Mesodermal cell (in vitro differentiated cells): ENCODE measurements at regions not wholly inside any gene's neighbourhood (a gene's known extent, or its start where the extent isn't known, plus 50 kb on each side); places are given as distances from the start of the nearest gene placed in this dataset.
A peak's percentile ranks its signal among the peaks of the same experiment; 100 is the strongest.

ENCODE experiments used
- H3K27ac ChIP-seq: 2 replicates; pipeline ENCODE4 v1.7.0; 2013; ENCODE audit warnings: mild to moderate bottlenecking, low read depth, low read length, moderate library complexity; ENCODE audit not compliant: severe bottlenecking
- H3K36me3 ChIP-seq: 2 replicates; pipeline ENCODE4 v1.7.1; 2013; ENCODE audit warnings: mild to moderate bottlenecking, low read length, moderate library complexity; ENCODE audit not compliant: control insufficient read depth, insufficient read depth
- H3K4me1 ChIP-seq: one replicate; pipeline ENCODE4 v1.7.1; 2013; ENCODE audit warnings: mild to moderate bottlenecking, low read length; ENCODE audit not compliant: insufficient read depth, control insufficient read depth, poor library complexity, severe bottlenecking
- H3K4me3 ChIP-seq: 2 replicates; pipeline ENCODE4 v1.7.0; 2013; ENCODE audit warnings: low read length, control low read depth, mild to moderate bottlenecking; ENCODE audit not compliant: insufficient read depth, poor library complexity, severe bottlenecking; ENCODE audit errors: extremely low read depth
- H3K9me3 ChIP-seq: 2 replicates; pipeline ENCODE4 v1.7.1; 2013; ENCODE audit warnings: mild to moderate bottlenecking, low read length, moderate library complexity; ENCODE audit not compliant: control insufficient read depth
- WGBS, 2 experiments: methylation state at CpG; one replicate each; pipeline ENCODE4 v1.1.5; 2013; ENCODE audit warnings: missing lambda C conversion rate in 2 of 2; ENCODE audit not compliant: insufficient coverage in 2 of 2; 5-methylcytosine and 5-hydroxymethylcytosine counted together

DNA sequence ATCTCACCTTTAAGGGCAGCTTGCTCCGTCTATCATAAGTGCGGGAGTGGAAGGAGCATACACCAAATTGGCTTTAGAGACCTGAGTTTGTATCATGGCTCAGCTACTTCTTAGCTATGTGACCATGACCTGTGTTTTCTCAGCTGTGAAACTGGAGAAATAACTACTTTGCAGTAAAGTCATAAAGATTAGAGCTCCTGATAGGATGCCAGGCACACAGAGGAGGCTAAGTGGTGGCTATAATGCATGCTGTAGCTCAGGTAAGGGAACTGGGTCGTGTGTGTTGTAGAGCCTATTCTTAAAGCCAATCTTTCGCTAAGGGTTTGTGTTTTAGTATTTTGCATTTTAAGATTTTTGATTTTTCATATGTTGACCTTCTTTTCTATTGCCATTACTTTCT lies 451.5 kb upstream of the MAN1A1 start:
- no peak overlapping the region for H3K27ac ChIP-seq
- WGBS, 2 experiments = 94 to 100% methylated on average over 2 of the region's 4 CpGs
- H3K4me1 ChIP-seq = no peaks in the 10 kb centered on the region
- H3K4me3 ChIP-seq = no peak overlapping the region
- no peaks in the 10 kb centered on the region for H3K9me3 ChIP-seq
- H3K36me3 ChIP-seq = no peaks in the 10 kb centered on the region

DNA sequence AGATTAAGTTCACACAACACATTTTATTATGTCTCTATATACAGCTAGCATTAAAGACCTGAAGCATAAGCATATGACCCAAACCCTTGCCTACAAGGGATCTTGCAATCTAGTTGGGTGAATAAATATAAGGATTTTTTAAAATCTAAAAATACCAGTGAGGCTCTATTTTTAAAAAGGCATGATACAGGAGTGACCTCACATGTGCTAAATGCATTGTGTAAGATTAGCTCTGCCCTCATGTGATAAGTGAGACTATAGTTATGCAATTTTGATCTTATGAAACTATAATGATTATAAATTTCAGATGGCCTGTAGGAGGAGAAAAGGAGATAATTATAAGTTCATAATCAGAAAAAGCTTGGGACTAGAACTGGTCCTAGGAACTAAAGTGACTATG lies 451.0 kb upstream of the MAN1A1 start:
- no peaks in the 10 kb centered on the region for H3K36me3 ChIP-seq
- H3K4me3 ChIP-seq = no peak overlapping the region
- no peaks in the 10 kb centered on the region for H3K4me1 ChIP-seq
- no peak overlapping the region for H3K27ac ChIP-seq
- H3K9me3 ChIP-seq = no peaks in the 10 kb centered on the region

DNA sequence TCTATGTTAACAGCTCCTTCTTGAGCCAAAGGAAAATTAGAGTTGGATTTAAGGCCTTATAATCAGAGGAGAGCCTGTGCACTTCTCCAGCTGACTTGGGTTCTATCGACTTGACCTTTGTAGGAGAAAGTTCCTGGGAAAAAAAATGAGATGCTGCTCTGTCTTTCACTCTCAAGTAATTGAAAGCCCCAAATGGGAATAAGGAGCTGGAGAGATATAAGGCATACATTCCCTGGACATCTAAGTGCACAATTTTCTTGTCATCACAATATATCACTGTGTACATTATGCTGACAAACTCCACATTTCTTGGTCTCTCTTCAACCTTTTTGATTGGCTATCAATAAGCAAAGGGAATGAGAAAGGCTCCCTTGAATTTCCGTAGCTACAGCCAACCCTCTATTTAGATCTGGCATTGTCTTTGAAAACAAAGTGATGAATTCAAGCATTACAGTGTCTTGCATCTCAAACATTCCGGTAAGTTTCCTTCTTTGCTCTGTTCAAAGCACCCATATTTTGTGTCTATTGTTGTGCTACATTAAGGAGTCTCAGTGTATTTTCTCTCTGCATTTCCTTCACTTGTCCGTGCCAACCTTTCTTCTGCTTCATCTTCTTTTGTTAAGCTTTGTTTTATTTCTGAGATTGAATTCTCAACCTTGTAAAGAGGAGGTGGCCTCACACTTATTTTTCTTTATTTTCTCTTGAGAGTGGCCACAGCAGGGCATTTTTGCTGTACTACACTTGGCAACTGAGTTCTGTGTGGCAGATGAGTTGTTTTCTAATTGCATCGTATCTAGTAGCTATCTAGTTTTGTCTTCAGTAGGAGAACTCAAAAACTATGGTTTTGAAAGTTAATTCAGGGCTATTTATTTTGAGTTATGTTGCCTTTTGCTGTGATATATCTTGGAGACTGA lies 450.3 kb upstream of the MAN1A1 start:
- 74 to 75% methylated on average over 2 to 3 of the region's 5 CpGs for WGBS, 2 experiments
- H3K36me3 ChIP-seq = no peaks in the 10 kb centered on the region
- H3K4me1 ChIP-seq = no peaks in the 10 kb centered on the region
- peak overlapping the region; percentile 6 for H3K27ac ChIP-seq
- no peak overlapping the region for H3K4me3 ChIP-seq
- no peaks in the 10 kb centered on the region for H3K9me3 ChIP-seq

DNA sequence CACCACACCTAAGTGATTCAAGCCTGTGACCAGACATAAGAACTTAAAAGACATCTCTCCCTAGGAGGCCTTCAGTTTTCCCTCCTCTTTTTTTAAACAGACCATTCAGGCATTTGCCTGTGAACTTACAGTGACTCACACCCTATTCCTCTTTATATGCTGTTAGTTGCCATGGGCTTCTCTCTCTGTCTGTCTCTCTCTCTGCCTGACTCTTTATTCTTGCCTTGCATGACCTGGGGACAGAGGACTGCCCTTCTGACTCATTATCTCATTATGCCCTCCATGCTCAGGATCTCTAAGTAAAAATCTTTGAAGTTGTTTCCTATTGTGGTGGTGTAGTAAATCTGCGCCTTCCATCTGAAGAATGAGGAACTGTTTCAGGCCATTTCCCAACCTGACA lies 442.2 kb upstream of the MAN1A1 start:
- no peaks in the 10 kb centered on the region for H3K4me1 ChIP-seq
- no peak overlapping the region for H3K4me3 ChIP-seq
- H3K27ac ChIP-seq = peak overlapping the region; percentile 25
- no peaks in the 10 kb centered on the region for H3K36me3 ChIP-seq
- no CpG with 5 or more reads among the region's 1 CpG for WGBS, 2 experiments
- H3K9me3 ChIP-seq = no peaks in the 10 kb centered on the region

DNA sequence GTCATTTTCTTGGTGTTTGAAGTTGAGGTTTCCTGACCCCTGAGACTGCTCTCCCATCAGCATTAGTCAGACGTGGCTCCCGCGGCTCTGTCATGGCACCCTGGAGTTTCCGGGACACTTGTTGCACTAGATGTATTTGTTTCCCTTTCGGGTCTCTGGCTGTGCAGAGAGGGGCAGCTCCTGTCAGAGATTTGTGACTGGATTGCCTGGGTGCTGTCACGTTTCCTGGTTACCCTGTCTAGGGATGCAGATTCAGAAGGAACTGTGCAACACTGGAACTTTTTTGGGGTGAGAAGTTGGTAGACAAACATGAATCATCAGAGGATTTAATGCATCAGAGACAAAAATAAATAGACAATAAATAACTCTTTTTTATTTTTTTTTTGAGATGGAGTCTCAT lies 431.8 kb upstream of the MAN1A1 start:
- Histone ChIP-seq H3K4me1 (no peaks in the 10 kb centered on the region), H3K27ac (no peak overlapping the region), H3K36me3 (no peaks in the 10 kb centered on the region), H3K4me3 (no peak overlapping the region), H3K9me3 (no peaks in the 10 kb centered on the region)
- WGBS, 2 experiments = 70 to 82% methylated on average over 4 to 5 of the region's 6 CpGs

DNA sequence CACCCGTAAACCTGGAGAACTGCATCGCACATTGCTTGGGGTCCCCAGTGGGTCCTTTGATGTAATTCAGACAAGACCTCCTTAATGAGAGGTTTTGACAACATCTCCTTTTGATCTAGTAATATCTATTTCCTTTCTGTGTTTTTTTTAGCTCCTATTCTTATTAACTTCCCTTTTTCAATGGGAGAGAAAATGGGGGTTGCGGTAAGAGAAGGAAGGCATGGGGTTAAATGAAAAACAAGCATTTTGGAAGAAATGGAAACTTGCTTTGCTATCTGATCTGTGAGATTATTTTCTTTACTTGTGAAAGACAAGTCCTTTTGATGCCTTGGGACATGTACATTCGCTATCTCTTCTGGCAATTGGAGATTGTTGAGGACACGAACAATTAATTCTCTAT lies 418.6 kb upstream of the MAN1A1 start:
- 89 to 90% methylated on average over 3 of the region's 5 CpGs for WGBS, 2 experiments
- H3K4me3 ChIP-seq = no peak overlapping the region
- H3K27ac ChIP-seq = no peak overlapping the region
- H3K36me3 ChIP-seq = no peaks in the 10 kb centered on the region
- no peaks in the 10 kb centered on the region for H3K4me1 ChIP-seq
- H3K9me3 ChIP-seq = peaks cover 3% of the 10 kb centered on the region

DNA sequence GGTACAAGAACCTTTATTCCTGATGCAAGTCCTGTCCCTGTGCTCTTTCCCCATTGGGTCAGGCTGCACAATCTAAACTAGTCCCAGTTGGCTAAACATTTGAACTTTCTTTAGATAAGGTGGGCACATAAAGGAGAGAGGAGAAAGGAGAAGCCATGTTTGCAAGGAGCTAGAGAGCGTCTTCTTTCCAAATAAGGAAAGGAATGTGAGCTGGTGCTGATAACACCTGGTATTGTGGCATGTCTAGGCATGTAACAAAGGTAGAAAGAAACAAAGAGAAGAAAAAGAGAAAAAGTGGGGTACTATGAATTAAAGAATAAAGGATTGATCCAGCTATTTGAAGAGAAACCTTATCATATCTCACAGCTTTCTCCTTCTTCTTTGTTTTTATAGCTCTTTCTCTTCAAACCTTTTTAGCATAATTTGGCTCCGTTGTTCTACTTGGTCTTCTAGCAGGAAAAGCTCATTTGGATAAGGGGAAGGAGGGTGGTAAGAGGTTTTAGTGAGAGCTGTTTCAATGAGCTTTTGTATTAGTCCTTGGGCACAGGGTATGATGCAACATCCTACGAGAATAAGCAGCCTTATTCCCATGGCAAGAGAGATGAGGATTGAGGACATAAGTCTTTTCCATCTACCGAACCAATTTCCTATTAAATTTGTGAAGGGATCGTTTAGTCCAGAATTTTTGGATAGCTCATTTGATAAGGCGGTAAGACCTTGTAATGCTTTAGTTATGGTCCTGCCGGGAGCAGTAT lies 415.5 kb upstream of the MAN1A1 start:
- no peak overlapping the region for H3K27ac ChIP-seq
- H3K36me3 ChIP-seq = no peaks in the 10 kb centered on the region
- H3K4me1 ChIP-seq = no peaks in the 10 kb centered on the region
- H3K4me3 ChIP-seq = no peak overlapping the region
- H3K9me3 ChIP-seq = peaks cover 3% of the 10 kb centered on the region
- 82 to 88% methylated on average over 1 to 2 of the region's 7 CpGs for WGBS, 2 experiments

DNA sequence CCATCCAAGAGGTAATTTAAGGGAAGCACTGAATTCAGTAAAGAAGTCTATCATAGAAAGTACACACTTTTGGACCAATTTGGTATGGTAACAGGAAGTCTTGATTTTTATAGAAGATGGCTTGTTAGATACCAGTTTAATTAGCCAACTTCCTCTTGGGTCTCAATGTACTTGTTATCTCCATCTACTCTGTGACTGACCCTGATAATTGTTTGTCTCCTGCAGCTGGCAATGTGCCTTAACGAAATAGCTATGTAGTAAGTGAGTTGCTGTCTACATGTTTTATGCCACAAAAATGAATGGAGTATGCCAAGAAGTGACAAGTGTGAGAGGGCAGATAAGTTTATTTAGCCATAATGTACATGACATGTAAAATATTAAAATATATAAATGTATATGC lies 410.5 kb upstream of the MAN1A1 start:
- Histone ChIP-seq H3K4me1 (no peaks in the 10 kb centered on the region), H3K9me3 (no peaks in the 10 kb centered on the region), H3K27ac (no peak overlapping the region), H3K4me3 (no peak overlapping the region), H3K36me3 (no peaks in the 10 kb centered on the region)
- 86 to 100% methylated on average over 1 of the region's 1 CpG for WGBS, 2 experiments

DNA sequence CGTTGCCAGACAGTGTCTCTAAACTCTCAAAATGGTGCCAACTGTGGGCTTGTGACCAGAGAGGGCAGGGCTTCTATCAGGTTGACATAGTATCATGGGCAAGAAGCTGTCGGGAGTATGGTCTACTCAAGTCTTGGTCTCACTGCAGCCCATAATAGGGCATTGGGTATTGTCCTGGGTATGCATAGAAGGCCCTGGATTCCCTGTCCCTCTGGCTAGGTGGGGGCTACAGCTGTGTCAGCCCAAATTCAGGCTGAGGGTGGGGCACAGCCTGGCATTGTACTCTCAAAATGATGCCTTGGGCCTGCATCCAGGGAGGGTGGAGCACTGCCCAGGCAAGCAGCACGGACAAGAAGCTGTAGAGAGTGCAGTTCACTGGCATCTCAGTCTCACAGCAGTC lies 408.8 kb upstream of the MAN1A1 start:
- H3K4me1 ChIP-seq = no peaks in the 10 kb centered on the region
- H3K9me3 ChIP-seq = no peaks in the 10 kb centered on the region
- H3K4me3 ChIP-seq = no peak overlapping the region
- WGBS, 2 experiments = 78 to 79% methylated on average over 2 to 3 of the region's 3 CpGs
- H3K27ac ChIP-seq = no peak overlapping the region
- H3K36me3 ChIP-seq = no peaks in the 10 kb centered on the region

DNA sequence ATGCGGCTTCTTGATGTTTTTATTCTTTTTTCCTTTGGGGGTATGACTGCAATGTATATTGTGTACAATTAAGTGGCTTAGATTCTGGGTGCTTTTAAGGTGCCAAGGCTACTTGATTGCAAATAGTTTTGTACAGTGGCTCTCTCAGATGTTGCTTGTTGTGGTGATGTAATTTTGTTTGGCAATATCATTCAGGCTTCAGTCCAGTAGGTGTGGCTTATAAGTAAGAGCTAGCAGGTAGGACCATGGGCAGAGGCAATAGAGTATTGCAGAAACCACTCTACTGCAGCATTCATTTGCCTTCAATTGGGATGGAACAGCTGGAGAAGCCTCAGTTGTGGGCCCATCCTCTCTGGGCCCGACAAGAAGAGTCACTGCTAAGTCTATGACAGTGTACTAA lies 407.9 kb upstream of the MAN1A1 start:
- Histone ChIP-seq H3K36me3 (no peaks in the 10 kb centered on the region), H3K27ac (no peak overlapping the region), H3K4me3 (no peak overlapping the region), H3K9me3 (no peaks in the 10 kb centered on the region), H3K4me1 (no peaks in the 10 kb centered on the region)
- 100% methylated on average over 1 of the region's 2 CpGs; no CpG with 5 or more reads in 1 of the 2 experiments for WGBS, 2 experiments

DNA sequence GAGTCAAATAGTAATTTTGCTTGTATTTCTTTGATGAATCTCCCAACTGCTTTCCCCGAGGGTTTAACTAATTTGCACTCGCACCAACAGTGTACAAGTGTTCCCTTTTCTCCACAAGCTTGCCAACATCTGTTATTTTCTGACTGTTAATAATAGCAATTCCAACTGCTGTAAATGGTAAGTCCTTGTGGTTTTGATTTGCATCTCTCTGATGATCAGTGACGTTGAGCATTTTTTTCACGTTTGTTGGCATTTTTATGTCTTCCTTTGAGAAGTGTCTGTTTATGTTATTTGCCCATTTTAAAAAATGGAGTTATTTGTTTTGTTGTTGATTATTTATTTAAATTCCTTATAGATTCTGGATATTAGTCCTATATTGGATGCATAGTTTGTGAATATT lies 399.8 kb upstream of the MAN1A1 start:
- H3K4me1 ChIP-seq = no peaks in the 10 kb centered on the region
- H3K36me3 ChIP-seq = no peaks in the 10 kb centered on the region
- WGBS, 2 experiments = 50 to 61% methylated on average over 2 to 3 of the region's 4 CpGs
- no peak overlapping the region for H3K4me3 ChIP-seq
- H3K9me3 ChIP-seq = no peaks in the 10 kb centered on the region
- H3K27ac ChIP-seq = no peak overlapping the region
